Caco-2 (cell line): ENCODE measurements at regions not wholly inside any gene's neighbourhood (a gene's known extent, or its start where the extent isn't known, plus 50 kb on each side); places are given as distances from the start of the nearest gene placed in this dataset.

Experiments used
- BruUV-seq: library from RNA; stranded (reverse); fragments of 400-500 nt; replicated peaks from 2 replicates; lab custom pipeline; 2021; lab: Mats Ljungman, UMichigan
- CTCF ChIA-PET: fragments of 300-600 bp; sonication (Branson Sonifier 250); formaldehyde crosslinking; loops from one replicate; lab custom pipeline; 2022; ENCODE audit warnings: antibody characterized with exemption; lab: Charles Lee
- POLR2A ChIA-PET: fragments of 300-600 bp; sonication (Branson Sonifier 250); formaldehyde crosslinking; loops from one replicate; lab custom pipeline; 2022; ENCODE audit warnings: antibody characterized with exemption; lab: Charles Lee
- DNase-seq, 2 experiments: peaks; one replicate each; pipeline versions ENCODE4 v3.0.0 to v3.0.0-alpha.2; 2020 to 2022
- H3K27me3 ChIP-seq: replicated peaks from 2 replicates; pipeline ENCODE4 v1.6.0; 2011; ENCODE audit warnings: low read length; ENCODE audit not compliant: control insufficient read depth, insufficient read depth
- H3K36me3 ChIP-seq: 2 replicates; pipeline ENCODE4 v1.5.1; 2011; ENCODE audit warnings: low read length; ENCODE audit not compliant: control insufficient read depth, insufficient read depth
- H3K4me1 ChIP-seq: fragments of 250-450 bp; sonication (Bioruptor Pico); 2 replicates; pipeline ENCODE4 v1.5.1; 2020; ENCODE audit warnings: mild to moderate bottlenecking
- H3K4me3 ChIP-seq: 2 replicates; pipeline ENCODE4 v1.5.1; 2011; ENCODE audit warnings: low read depth, mild to moderate bottlenecking, control low read depth, low read length
- H3K9me3 ChIP-seq: fragments of 250-450 bp; sonication (Bioruptor Pico); 2 replicates; pipeline ENCODE4 v1.5.1; 2020; ENCODE audit warnings: mild to moderate bottlenecking, moderate library complexity
- H3K27ac Mint-ChIP-seq: one replicate; pipeline ENCODE4 v1.8.0; 2022; ENCODE audit warnings: mixed read lengths; ENCODE audit not compliant: unreplicated experiment
- H3K27me3 Mint-ChIP-seq: one replicate; pipeline ENCODE4 v1.8.0; 2022; ENCODE audit warnings: mixed read lengths; ENCODE audit not compliant: insufficient read depth, unreplicated experiment
- H3K36me3 Mint-ChIP-seq: one replicate; pipeline ENCODE4 v1.8.0; 2022; ENCODE audit warnings: mild to moderate bottlenecking, mixed read lengths; ENCODE audit not compliant: insufficient read depth, unreplicated experiment
- H3K4me1 Mint-ChIP-seq: one replicate; pipeline ENCODE4 v1.8.0; 2022; ENCODE audit warnings: low read depth, mixed read lengths; ENCODE audit not compliant: unreplicated experiment
- H3K4me3 Mint-ChIP-seq: one replicate; pipeline ENCODE4 v1.8.0; 2022; ENCODE audit warnings: mild to moderate bottlenecking, moderate library complexity, mixed read lengths; ENCODE audit not compliant: unreplicated experiment
- H3K9me3 Mint-ChIP-seq: one replicate; pipeline ENCODE4 v1.8.0; 2022; ENCODE audit warnings: mixed read lengths; ENCODE audit not compliant: unreplicated experiment
- CTCF ChIP-seq, 2 experiments: fragments of 200-600 bp in 1 of 2; IDR thresholded peaks; 1 replicate in 1 of 2; 2 replicates in 1 of 2; pipeline versions ENCODE4 v1.5.1 to v1.8.0; 2011 to 2022; ENCODE audit warnings: antibody characterized with exemption in 1 of 2, control low read depth in 1 of 2, inconsistent platforms in 1 of 2, low read depth in 1 of 2, low read length in 1 of 2, mild to moderate bottlenecking in 1 of 2, moderate library complexity in 1 of 2; ENCODE audit not compliant: insufficient read depth in 1 of 2, severe bottlenecking in 1 of 2, unreplicated experiment in 1 of 2
- intact Hi-C: fragments of 100-400 bp; cut with micrococcal nuclease; formaldehyde crosslinking; loops from one replicate; pipeline ENCODE4 v1.10.0; 2022; ENCODE audit not compliant: unreplicated experiment

- no peak for TF ChIP-seq CTCF (IDR thresholded peaks at IDR 0.05; ENCODE audit: insufficient read depth in 1 of 2, low read depth in 1 of 2, low read length in 1 of 2, severe bottlenecking in 1 of 2, unreplicated experiment in 1 of 2)
- no peak overlapping the region for H3K27ac Mint-ChIP-seq
- H3K4me3 ChIP-seq, result no peak overlapping the region
- no peaks in the 10 kb centered on the region for H3K4me1 ChIP-seq
- POLR2A ChIA-PET, result no interaction called here
- H3K27me3 ChIP-seq, result no peaks in the 10 kb centered on the region; the same call in 1 of the 2 replicates
- intact Hi-C loops, result no loop called here
- CTCF ChIA-PET, result no interaction called here
- BruUV-seq, result no TSS peak
- no peaks in the 10 kb centered on the region for H3K36me3 Mint-ChIP-seq
- peaks cover 11% of the 10 kb centered on the region for H3K27me3 Mint-ChIP-seq
- no peak for DNase-seq
- no peaks in the 10 kb centered on the region for H3K9me3 ChIP-seq
- no peak overlapping the region for H3K4me3 Mint-ChIP-seq
- H3K36me3 ChIP-seq, result no peaks in the 10 kb centered on the region
- no peaks in the 10 kb centered on the region for H3K9me3 Mint-ChIP-seq
- no peaks in the 10 kb centered on the region for H3K4me1 Mint-ChIP-seq
These were observed 277.4 kb downstream of the BRINP2 start for GRCh38 chr1:177448036-177448615.

GRCh38 chr1:177444997-177445746 lies 274.4 kb downstream of the BRINP2 start:
- Histone ChIP-seq H3K36me3 (no peaks in the 10 kb centered on the region), H3K9me3 (no peaks in the 10 kb centered on the region), H3K4me3 (no peak overlapping the region), H3K27me3 (no peaks in the 10 kb centered on the region; the same call in 1 of the 2 replicates), H3K4me1 (no peaks in the 10 kb centered on the region)
- no peaks in the 10 kb centered on the region for H3K36me3 Mint-ChIP-seq
- CTCF ChIA-PET, result no interaction called here
- POLR2A ChIA-PET, result no interaction called here
- no peak for TF ChIP-seq CTCF (IDR thresholded peaks at IDR 0.05; ENCODE audit: insufficient read depth in 1 of 2, low read depth in 1 of 2, low read length in 1 of 2, severe bottlenecking in 1 of 2, unreplicated experiment in 1 of 2)
- no peak for DNase-seq
- no peaks in the 10 kb centered on the region for H3K4me1 Mint-ChIP-seq
- intact Hi-C loops, result no loop called here
- no peak overlapping the region for H3K27ac Mint-ChIP-seq
- peaks cover 15% of the 10 kb centered on the region for H3K27me3 Mint-ChIP-seq
- no peaks in the 10 kb centered on the region for H3K9me3 Mint-ChIP-seq
- no TSS peak for BruUV-seq
- H3K4me3 Mint-ChIP-seq, result no peak overlapping the region

- CTCF ChIA-PET, result no interaction called here
- POLR2A ChIA-PET, result no interaction called here
- intact Hi-C loops, result no loop called here
- BruUV-seq, result no TSS peak
- no peaks in the 10 kb centered on the region for H3K36me3 ChIP-seq
- Mint-ChIP-seq H3K4me1 (no peaks in the 10 kb centered on the region), H3K4me3 (no peak overlapping the region), H3K27ac (no peak overlapping the region), H3K36me3 (no peaks in the 10 kb centered on the region), H3K27me3 (peaks cover 15% of the 10 kb centered on the region), H3K9me3 (no peaks in the 10 kb centered on the region)
- no peak for DNase-seq
- H3K4me1 ChIP-seq, result no peaks in the 10 kb centered on the region
- no peak overlapping the region for H3K4me3 ChIP-seq
- H3K9me3 ChIP-seq, result no peaks in the 10 kb centered on the region
- TF ChIP-seq CTCF (IDR thresholded peaks at IDR 0.05; ENCODE audit: insufficient read depth in 1 of 2, low read depth in 1 of 2, low read length in 1 of 2, severe bottlenecking in 1 of 2, unreplicated experiment in 1 of 2), result no peak
- no peaks in the 10 kb centered on the region; the same call in 1 of the 2 replicates for H3K27me3 ChIP-seq
These were observed 272.2 kb downstream of the BRINP2 start for GRCh38 chr1:177443003-177443402.
